Stimulated activated CD4-positive, alpha-beta T cell treated with anti-CD3 and anti-CD28 coated beads, Interleukin-2, amount 100 ng/mL, for 24 hours (primary cell): ENCODE measurements at regions not wholly inside any gene's neighbourhood (a gene's known extent, or its start where the extent isn't known, plus 50 kb on each side); places are given as distances from the start of the nearest gene placed in this dataset.
"Not testable (repeated sequence)": the region's sequence is repeated elsewhere in the genome, so short reads cannot be mapped to it uniquely, and the experiment has no call there.

Source experiments
- DNase-seq, 2 donors: peaks; one replicate each; pipeline ENCODE4 v3.0.0-alpha.2; 2020

DNA sequence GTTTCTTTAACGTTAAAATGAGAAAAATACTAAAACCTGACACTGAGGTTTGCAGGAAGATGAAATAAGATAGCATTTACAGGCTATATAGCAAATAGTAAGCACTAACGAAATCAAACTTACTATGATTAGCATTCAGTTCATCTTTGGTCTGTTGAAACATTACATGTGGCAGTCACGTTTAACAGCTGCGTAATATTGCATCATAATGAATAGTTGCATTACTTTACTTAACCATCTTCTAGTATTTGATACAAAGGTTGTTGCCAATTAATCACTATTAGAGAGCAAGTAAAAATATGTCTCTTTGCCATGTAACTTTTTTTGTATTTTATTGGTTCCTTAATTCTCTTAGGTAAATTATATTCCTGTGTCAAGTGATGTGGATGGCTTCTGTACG, 131.8 kb upstream of the GHITM start:
- no peak for DNase-seq

DNA sequence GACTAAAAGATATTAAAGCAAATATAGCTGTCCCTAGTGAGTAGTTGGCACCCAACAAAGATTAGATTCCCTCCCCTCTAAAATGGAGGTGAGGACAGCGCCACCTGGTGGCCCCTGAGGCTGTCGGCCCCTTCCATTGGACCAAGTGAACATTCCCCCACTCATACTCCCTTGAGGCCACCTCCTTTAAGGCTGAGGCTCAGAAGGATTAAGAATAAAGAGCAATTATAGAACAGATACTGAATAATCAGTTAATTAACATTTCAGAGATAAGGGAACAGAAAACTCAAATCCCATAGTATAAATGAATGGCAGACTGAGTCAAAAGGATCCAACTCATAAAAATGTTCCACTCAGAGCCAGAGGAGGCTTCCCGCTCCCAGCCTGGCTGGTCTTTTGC, 130.4 kb upstream of the GHITM start:
- peak; percentile 35 to 58 for DNase-seq

DNA sequence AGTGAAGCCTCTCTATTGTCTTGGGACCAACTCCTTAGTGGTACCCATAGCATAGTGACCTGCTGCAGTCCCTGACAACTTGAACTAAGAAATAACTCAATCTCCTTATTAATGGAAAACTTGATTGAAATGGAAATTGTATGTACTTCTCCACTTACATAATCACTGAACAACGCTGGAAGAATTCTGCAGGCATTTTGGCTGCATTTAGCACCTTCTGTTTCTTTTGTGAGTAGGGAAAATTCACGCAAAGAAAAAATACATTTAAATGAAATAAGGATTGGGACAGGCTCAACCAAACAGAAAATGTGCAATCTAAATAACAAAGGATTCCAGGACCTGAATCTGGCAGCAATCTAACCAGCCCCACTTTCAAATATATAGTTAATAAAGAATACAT, 126.9 kb upstream of the GHITM start:
- no peak for DNase-seq

DNA sequence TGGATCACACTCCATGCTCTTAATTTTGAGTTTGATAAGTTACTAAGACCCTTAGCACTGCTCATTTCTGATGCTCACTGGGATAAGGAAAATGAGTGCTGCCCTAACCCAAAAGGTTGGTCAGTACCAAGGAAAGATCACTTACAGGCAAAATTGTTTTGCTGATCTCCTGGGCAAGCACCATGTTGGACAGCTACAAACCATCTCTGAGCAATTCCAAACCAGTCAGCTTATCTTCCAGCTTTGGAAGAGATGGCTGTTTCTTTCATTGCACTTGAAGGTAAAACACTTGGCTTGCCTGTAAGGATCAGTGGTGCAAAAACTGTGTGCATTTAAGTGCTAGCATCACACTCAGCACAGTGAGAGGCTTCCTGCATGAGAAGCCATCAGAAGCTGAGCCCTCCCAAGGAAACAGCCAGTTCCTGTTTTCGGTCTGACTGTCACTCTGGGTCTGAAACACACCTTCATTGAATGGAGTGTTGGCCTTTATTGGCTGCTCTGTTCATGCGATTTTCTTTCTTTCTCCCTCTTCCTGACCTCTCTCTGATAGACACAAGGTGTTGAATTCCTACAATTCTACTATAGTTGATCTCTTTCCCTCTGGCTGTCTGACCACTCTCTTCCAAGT, 126.4 kb upstream of the GHITM start:
- no peak for DNase-seq

DNA sequence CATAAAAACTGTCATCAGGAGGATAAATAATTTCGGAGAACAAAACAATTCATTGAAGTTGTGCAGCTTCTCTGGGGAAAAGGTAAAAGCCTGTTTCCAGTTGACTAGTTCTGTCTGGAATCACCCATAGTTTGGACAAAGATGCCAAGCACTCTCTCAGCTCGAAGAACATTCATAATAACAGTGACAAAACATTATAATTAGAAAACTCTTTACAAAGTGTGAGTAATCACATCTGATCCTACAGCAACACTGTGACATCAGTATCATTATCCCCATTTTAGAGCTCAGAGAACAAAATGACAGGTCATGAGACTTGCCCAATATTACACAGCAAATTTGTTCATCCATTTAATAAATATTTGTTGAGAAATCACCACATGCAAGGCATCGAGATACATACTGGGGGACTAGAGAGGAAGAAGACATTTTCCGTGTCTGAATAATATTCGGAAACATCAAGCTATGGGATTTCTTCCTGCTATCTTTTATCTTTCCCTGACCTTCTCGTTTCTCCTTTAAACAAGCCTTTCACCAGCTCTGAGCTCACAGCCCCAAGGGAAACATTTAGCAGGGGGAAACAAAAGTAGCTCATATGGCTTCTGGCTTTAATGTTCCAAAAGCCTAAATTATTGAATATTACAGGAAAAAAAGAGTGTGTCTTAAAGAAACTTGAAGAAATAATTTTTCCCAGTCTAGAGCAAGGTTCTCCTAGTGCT, 123.3 kb upstream of the GHITM start:
- DNase-seq: no peak

DNA sequence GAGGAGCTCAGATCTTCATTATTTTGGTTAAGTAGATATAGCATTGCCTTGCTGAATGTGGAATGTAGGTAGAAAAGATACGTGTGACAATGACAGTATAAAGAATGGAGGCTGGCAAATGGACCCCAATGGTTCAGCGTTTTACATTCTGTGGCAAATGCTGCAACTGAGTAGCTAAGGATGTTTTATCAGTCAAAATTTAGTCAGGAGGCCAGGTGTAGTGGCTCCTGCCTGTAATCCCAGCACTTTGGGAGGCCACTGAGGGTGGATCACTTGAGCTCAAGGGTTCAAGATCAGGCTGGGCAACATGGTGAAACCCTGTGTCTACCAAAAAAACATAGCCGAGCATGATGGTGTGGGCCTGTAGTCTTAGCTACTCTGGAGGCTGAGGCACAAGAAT, 120.5 kb upstream of the GHITM start:
- no peak for DNase-seq

DNA sequence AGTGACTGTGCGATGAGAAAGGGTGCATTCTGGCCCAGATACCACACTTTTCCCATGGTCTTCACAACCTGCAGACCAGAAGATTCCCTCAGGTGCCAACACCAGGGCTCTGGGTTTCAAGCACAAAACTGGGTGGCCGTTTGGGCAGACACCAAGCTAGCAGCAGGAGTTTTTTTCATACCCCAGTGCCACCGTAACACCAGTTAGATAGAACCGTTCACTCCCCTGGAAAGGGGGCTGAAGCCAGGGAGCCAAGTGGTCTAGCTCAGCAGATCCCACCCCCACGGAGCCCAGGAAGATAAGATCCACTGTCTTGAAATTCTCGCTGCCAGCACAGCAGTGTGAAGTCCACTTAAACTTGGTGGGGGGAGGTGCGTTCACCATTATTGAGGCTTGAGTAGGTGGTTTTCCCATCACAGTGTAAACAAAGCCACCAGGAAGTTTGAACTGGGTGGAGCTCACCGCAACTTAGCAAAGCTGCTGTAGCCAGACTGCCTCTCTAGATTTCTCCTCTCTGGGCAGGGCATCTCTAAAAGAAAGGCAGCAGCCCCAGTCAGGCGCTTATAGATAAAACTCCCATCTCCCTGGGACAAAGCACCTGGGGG, 119.4 kb upstream of the GHITM start:
- DNase-seq: not testable (repeated sequence)

DNA sequence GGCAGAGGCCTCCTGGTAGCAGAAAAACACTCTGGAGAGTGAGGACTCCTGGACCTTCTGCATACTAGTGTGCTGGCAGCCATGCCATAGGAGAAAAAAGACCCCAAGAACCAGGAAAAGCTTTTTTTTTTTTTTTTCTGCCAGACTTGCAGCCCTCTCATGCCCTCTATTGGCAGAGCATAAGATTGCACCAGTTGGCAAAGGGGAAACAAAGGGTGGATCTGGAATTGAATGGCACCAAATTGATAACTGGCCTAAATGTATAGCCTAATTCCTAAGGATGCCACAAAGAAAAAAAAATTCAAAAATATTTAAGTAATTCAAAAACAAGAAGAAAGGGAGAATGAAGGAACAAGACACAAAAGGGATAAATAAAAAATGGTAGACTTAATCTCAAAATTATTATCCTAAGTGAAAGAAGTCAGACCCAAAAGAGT, 112.5 kb upstream of the GHITM start:
- peak in 1 of 2 donors; percentile 8 for DNase-seq

DNA sequence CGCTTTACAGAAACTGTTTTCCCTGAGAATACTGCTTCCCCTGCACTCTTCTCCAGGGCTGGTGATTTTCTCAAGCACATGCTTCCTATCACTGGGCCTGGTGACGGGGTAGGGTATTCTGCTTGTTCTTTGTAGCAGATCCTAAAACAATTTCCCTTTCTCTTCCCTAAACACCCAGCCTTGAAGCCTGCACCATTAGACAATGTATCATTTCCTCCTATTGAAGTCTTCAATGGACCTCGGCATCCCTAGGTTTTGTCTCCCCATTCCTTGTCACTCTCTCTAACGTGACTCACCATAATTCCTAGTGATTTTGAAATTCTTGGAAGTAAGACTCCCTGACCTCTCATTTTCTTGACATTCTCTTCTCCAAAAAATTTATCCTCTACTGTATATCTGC, 109.5 kb upstream of the GHITM start:
- no peak for DNase-seq

DNA sequence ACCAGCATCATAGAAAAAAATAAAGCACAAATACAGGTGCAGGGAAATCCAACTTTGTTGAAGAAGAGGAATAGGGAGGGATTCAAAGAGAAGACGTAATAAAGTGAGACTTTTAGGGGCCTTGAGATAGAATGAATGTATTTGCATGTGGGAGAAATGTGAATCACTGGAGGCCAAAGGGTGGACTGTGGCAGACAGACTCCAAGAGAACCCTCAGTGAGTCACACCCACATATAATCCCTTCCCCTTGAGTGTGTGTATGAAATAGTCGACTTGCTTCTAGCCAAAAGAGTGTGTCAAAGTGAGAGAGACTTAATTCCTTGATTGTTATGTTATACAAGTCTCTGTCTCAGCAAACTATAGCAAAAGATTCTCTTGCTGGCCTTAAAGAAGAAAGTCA, 101.3 kb upstream of the GHITM start:
- no peak for DNase-seq

DNA sequence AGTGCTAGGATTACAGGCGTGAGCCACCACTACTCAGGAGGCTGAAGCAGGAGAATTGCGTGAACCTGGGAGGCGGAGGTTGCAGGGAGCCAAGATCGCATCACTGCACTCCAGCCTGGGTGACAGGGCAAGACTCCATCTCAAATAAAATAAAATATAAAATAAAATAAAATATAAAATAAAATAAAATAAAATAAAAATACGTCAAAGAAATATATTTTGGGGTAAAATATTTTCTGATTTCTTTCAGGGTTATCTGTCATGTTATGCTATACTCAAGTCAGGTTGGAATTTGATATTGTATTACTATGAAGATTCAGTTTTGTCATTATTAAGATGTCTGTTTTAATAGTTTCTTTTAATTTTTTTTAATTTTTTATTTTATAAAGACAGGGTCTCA, 99.4 kb upstream of the GHITM start:
- DNase-seq: no peak

DNA sequence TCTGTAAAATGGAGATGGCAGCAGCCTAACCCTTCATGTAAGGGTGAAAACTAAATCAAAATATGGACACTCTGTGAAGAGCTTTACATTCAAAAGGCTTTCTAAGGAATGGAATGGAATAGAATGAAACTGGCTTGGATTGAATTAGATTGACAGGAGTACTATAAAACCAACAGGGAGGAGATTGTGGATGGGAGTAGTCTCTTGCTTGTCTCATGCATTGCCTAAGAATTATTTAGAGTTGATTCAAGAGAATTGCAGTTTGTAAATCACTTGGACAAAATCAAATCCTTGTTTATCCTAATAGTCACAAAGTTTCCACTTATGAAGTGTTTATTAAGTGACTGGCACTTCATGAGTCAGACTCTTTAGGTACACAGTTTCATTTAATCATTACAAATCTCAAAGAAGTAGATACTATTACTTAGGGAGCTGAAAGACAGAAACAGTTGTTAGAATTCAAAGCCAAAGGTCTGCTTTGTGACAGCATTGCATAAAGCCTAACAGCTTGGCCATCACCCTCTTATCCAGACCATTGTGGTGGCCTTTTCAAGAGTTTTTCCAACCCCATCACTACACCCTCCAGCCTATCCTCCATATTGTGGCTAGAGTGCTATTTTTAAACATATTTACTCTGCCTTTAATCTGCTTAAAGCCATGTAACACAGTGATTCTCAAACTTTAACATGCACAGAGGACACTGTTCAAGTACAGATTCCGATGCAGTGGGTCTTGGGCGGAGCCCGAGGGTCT, 91.9 kb upstream of the GHITM start:
- DNase-seq: no peak

DNA sequence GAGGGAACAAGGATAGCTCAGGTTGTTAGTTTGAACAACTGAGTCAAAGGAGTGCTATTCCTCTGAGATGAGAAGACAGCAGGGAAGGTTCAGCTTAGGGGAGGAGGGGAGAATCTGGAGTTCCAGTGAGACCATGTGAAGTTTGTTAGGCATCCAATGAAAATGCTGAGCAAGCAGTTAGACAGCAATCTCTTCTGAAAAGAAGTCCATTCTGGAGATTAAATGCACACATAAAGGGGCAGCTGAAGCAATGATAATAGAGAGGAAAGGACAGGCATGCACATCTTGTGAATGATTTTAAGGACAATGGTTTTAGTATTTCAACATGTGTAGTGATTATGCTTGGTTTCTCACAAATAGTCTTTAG, 89.7 kb upstream of the GHITM start:
- DNase-seq: no peak

DNA sequence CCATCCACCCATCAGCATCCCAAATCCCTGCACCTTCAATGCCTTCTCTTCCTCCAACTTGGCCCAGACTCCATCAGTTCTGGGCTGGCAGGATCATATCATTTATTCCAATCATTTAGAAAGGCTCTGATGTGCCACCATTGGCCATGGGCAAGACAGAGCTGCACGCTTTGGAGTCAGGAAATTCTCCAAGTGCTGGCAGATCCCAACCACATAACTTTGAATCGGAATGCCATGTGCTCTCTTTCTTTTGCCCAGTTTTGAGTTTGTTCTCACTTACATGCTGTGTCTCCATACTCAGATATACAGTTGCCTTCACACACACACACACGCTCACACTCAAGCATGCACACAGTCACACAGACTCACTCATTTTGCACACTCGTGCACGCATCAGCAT, 85.7 kb upstream of the GHITM start:
- DNase-seq: no peak

DNA sequence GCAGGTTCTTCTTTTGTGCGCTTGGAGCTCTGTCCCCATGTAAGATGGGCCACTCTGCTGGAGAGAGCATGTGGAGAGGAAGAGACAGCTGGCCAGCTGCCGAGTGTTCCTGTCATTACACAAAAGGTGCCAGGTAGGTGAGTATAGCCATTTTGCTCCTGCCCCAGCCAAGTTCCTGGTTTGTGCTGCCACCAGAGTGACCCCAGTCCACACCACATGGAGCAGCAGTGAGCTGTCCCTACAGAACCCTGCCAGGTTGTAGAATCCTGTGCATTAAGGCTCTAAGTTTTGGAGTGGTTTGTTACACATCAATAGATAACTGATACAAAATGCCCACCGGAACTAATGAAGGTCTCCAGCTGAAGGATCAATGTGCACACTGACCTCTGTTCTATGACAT, 84.6 kb upstream of the GHITM start:
- DNase-seq: no peak

DNA sequence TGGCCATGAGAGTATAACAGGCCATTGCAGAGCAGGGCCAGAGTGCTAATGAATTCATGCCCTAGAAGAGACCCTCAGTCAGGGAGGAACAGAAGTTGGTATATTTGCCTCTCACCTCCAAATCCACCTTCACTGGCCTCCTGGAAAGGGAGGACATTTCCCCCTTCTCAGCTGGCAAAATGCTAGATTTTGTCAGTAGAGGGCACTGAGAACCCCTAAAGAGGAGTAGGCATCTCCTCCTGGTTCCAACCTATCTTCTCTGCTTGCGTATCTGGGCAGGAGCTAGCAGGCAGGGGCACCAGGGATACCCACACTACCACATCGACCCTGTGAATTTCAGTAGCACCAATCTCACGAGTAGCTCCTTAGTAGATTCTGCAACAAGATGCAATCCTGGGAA, 79.8 kb upstream of the GHITM start:
- DNase-seq: no peak

DNA sequence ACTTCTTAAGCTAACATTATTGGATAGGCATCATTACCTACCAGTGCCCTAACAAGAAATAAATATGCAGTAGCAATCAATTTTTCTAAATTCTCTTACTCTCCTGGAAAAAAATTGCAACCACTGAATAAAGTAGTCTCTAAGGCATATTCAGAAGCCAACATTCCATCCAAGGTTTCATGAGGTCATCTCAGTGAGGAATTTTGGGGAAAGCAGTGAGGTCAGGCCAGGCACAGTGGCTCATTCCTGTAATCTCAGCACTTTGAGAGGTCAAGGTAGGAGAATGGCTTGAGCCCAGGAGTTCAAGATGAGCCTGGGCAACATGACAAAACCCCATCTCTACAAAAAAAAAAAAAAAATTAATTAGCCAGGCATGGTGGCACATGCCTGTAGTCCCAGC, 75.9 kb upstream of the GHITM start:
- no peak for DNase-seq

DNA sequence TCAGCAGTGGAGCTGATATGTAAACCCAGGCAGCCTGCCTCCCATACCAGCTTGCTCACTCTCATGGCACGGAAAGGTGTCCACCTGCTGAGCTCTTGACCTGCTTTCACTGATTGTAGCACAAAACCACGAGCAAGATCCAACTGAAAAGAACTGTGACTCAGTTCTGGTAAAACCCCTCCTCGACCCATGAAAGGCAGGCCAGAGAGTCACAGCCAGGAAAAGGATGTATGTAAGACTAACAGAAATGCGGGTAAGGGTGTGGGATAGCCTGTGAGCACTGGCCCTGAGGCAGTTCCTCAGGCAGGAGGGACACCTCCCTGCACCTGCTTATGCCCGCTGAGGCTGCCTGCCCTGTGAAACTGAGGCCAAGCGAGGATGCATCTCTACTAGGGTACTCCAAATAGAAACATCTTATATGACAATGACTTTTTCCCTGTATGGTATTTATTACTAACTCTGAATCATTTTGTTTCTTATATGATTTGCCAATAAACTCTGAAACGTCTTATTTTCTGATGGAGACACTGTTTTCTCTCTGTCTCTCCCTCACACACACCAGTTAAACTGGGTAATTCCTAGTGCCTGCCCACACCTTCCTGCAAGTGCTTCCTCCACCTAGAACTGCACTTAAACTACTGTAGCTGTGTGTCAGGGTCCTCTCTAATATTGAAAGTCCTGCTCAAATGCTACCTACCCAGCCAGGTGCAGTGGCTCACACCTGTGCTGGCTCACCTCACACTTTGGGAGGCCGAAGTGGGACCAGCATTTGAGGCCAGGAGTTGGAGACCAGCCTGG, 73.3 kb upstream of the GHITM start:
- DNase-seq: no peak

DNA sequence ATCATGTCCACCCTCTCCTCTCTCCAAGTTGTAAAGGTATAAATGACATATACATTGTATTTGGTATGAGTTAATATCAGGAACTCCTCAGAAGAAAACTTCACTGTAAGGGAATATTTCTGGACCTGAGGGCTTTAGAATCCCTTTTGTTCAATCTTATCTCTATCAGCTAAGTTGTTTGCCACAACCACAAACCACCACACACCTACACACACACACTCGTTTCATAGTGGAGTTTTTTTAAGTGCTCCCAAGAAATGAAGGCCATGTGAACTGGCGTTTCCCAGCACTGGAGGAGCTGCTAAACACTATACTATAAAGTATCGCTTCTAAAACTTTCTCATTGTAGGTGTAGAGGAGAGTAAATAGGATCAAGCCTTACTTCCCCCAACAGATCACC, 64.8 kb upstream of the GHITM start:
- DNase-seq: no peak

DNA sequence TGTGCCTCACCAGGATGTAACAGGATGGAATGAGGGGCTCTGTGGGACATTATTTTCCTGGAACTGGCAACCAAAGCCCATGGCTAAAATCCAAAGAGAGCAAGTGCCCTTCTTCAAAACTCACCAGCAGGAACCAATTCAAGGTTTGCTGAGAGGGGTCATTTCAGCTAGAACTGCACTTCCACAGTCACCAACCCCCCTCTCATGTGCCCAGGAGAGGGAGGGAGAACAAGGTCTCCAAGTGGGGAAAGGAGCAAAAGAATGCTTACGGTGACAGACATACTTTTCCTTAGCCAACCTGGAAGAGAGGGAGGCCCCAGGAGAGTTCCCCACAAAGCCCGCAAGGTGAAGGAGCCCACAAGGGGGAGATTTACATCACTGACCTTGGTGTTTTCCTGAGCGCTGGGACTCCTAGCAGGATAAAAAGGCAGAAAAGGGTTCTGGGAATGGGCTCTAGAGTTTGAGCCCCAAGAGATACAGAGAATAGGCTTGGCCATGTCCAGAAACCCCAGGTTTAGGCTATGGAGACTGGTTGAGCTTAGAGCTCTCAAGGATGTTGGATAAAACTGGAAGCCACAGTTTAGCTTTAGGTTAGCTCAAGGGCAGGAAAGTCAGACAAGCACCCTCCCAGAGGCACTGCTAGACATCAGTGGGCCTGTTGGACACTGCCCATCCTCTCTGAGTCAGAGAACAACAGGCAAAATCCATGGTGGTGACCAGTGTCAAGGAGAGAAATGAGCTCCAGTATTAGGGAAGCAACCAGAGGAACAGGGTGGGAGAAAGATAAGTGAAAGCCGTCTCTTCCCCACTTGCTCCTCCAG, 63.9 kb upstream of the GHITM start:
- DNase-seq: no peak

DNA sequence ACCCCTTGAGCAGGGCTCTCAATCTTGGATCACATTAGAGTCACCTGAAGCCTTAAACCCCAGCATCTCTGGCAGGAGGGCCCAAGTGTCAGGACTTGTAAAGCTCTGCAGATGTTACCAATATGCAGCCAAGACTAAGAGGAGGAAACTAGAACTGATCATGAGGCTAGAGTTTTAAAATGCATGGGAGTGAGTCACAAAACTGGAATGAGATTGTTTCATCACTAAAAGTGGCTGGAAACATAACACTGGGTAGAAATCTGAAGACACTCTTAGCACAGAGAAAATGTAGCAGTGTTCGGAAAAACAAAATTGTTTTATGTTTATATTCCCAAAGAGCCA, 63.3 kb upstream of the GHITM start:
- DNase-seq: no peak

DNA sequence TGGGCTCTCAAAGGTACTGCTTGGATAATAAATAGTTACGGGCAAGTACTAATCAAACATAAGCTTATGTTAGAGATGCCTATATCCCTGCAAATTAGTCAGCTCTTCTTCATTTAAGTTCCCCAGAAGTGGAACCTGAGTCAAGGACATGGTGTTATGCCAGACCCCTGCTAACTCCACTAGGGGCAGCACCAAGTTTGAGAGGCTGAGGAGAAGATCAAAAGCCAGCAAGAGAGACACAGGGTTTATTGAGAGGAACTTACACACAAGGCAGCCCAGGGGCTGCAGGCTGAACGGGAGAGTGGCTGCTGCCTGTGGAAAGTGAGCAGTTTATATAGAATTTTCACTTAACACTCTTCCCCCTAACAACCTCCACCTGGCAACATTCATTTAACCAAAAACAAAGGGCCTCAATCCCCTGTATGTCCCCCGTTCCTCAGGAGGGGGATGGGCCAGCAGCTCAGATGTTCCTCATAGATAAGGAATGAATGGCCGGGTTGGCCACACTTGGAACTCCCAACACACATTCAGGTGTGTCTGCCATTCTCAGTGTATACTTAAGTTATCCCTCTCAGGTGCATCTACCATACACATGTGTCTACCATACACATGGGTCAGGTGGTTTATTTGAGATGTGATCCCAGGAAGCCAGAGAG, 62.6 kb upstream of the GHITM start:
- DNase-seq: no peak
